K562 (cell line): ENCODE measurements at regions not wholly inside any gene's neighbourhood (a gene's known extent, or its start where the extent isn't known, plus 50 kb on each side); places are given as distances from the start of the nearest gene placed in this dataset.

Experiments used
- ATF3 ChIP-seq, 2 experiments: fragments of 450-650 bp in 1 of 2; sonication (generic) in 1 of 2; formaldehyde crosslinking in 1 of 2; IDR thresholded peaks in 1 of 2; conservative IDR thresholded peaks in 1 of 2; 2 replicates each; pipeline versions ENCODE4 v1.6.1 to v1.8.1; 2016 to 2023; ENCODE audit warnings: mild to moderate bottlenecking in 2 of 2, moderate library complexity in 2 of 2, inconsistent platforms in 1 of 2, missing genetic modification reagents in 1 of 2
- COPS2 ChIP-seq: fragments of 450-650 bp; conservative IDR thresholded peaks from 2 replicates; pipeline ENCODE4 v1.6.1; 2016; ENCODE audit warnings: mild to moderate bottlenecking, moderate library complexity
- HIVEP1 ChIP-seq: fragments of 250-450 bp; sonication (Bioruptor Pico); IDR thresholded peaks from 2 replicates; pipeline ENCODE4 v1.4.0; 2020; ENCODE audit warnings: mild to moderate bottlenecking
- PATZ1 ChIP-seq: fragments of 250-450 bp; sonication (Bioruptor Pico); IDR thresholded peaks from 2 replicates; pipeline ENCODE4 v1.5.0; 2020; ENCODE audit warnings: mild to moderate bottlenecking, borderline replicate concordance
- POLR2AphosphoS2 ChIP-seq: IDR thresholded peaks from 2 replicates; pipeline ENCODE4 v1.6.1; 2012; ENCODE audit warnings: low read length, improper control_type of control experiment

GRCh38 chr2:18282026-18282425 lies 278.4 kb downstream of the RDH14 start:
- TF ChIP-seq HIVEP1 (CRISPR knock-in tag) (no peak), POLR2AphosphoS2 (no peak), COPS2 (no peak), PATZ1 (CRISPR knock-in tag) (no peak), ATF3 (IDR thresholded peaks at IDR 0.05) (no peak), ATF3 (CRISPR knock-in tag; conservative IDR thresholded peaks at IDR 0.05) (no peak)
